G401 (cell line): ENCODE measurements at regions not wholly inside any gene's neighbourhood (a gene's known extent, or its start where the extent isn't known, plus 50 kb on each side); places are given as distances from the start of the nearest gene placed in this dataset.
"Not testable (repeated sequence)": the region's sequence is repeated elsewhere in the genome, so short reads cannot be mapped to it uniquely, and the experiment has no call there.

ENCODE experiments used
- DNase-seq: peaks from one replicate; pipeline ENCODE4 v3.0.0-alpha.2; 2015; ENCODE audit warnings: low spot score
- in situ Hi-C: cut with HindIII; loops from 2 replicates; pipeline ENCODE4 v1.10.0; 2016; ENCODE audit warnings: low sequenced_read_pairs, mixed read lengths

DNA sequence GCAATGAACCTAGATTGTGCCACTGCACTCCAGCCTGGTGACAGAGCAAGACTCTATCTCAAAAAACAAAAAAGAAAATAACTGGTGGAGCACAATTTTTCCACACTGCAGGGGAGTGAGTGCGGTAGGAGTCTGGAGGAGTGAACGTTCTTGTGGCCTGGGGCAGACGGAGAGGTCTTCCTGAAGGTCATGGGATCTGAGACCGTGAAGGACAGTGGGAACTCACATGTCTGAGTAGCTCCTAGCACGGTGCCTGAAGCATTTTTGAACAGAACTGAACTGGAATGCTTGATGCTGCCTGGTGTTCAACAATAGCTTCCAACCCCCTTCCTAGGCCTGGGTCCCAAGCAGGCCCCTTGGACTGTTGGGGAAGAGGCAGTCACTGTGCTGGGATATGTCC lies 84.3 kb upstream of the PODXL start:
- in situ Hi-C loops = no loop called here
- no peak for DNase-seq

DNA sequence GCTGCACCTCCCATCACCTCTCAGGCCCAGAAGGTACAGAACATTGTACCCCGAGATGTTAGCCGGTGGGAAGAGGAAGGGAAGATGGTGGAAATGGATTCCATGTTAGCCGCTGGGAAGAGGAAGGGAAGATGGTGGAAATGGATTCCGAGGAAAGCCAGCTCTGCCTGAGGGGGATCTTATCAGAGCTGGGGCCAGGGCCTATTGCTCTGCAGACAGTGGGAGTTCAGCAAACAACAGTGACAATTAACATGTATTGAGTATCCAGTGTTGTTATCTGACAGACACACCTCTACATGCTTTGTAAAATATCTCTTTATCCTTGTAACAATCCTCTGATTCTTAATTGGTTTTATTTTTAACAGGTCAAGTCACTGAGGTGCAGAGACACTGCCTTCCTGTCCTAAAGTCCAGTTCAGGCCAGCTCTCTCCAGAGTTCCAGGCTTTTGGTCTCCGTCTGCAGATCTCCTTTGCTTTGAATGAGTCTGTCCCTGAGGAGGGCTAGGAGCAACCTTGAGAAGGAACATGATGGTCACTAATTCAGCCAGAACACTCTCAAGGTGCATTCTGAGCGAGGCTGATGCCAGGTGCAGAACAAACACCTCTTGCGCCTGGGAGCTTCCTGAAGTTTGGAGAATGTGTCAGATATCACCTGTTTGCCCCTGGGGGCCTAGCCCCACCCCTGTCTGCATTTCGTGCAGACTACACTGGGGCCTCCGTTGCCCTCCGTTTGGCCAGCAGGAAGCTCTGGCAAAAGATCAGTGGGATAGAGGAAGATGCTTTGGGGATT lies 82.4 kb upstream of the PODXL start:
- DNase-seq = no peak

DNA sequence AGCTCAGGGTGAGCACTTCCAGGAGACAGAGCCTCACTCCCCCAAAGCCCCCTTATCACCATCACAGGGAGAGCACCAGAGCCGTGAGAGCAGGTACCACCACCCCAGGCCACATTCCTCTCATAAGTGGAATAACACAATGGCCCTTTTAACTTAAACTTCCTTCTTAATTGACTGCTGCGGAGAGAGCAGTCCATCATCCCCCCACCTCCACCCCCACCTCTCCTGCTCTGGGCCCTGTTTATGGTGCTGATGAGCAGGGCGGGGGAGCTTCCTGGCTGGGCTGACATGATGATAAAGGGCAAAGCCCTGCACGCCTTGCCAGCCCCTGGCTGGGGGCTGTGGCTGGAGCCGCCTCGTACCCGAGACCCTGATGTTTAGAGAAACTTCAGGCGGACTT lies 81.4 kb upstream of the PODXL start:
- DNase-seq = no peak
- in situ Hi-C loops = no loop called here

More for the DNA sequence above, 82.4 kb upstream of the PODXL start:
- in situ Hi-C loops = no loop called here

- no peak for DNase-seq
- in situ Hi-C loops = no loop called here
These were observed 79.7 kb upstream of the PODXL start for GRCh38 chr7:131636092-131636491.

DNA sequence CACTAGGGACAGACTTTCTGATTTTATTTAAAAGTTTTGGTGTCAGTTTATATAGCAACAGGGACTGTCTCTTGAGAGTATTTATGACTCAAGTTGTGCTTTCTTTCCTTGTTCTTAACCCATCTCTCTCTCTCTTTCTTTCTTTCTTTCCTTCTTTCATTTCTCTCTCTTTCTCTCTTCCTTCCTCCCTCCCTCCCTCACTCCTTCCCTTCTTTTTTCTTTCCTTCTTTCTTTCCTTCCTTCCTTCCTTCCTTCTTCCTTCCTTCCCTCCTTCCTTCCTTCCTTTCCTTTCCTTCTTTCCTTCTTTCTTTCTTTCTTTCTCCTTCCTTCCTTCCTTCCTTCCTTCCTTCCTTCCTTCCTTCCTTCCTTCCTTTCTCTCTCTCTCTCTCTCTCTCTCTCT lies 77.8 kb upstream of the PODXL start:
- DNase-seq, in situ Hi-C loops: not testable (repeated sequence)

GRCh38 chr7:131633342-131633843 lies 77.0 kb upstream of the PODXL start:
- in situ Hi-C loops = no loop called here
- no peak for DNase-seq

GRCh38 chr7:131630427-131630826 lies 74.0 kb upstream of the PODXL start:
- in situ Hi-C loops = no loop called here
- DNase-seq = no peak

- in situ Hi-C loops = no loop called here
- DNase-seq = no peak
These were observed 72.9 kb upstream of the PODXL start for GRCh38 chr7:131629217-131629882.

GRCh38 chr7:131628634-131629033 lies 72.2 kb upstream of the PODXL start:
- no peak for DNase-seq
- in situ Hi-C loops = no loop called here

DNA sequence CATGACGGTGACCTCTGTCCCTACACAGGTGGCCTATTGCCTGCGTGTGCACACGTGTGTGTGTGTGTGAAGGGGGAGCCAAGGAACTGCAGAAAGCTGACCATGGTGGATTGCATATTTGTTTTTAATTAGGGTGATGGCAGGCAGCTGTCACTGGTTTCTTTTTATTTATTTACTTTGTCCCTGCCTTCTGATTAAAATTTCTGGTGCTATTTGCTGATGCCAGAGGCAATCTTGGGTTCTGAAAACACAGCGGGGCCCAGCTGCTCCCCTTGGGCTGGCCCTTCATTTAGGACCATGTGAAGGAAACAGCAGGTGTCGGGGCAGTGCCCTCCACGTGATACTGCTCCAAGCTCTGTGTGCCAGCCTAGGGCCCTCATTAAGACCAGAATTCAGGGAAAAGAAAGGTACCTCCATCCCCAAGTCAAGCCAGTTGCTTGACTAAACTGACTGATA lies 71.3 kb upstream of the PODXL start:
- DNase-seq = no peak
- in situ Hi-C loops = no loop called here

GRCh38 chr7:131626643-131627042 lies 70.2 kb upstream of the PODXL start:
- in situ Hi-C loops = no loop called here
- DNase-seq = no peak

GRCh38 chr7:131625817-131626372 lies 69.5 kb upstream of the PODXL start:
- DNase-seq = no peak
- in situ Hi-C loops = no loop called here

GRCh38 chr7:131625345-131625744 lies 68.9 kb upstream of the PODXL start:
- in situ Hi-C loops, DNase-seq: not testable (repeated sequence)

GRCh38 chr7:131624536-131624935 lies 68.1 kb upstream of the PODXL start:
- no peak for DNase-seq
- in situ Hi-C loops = no loop called here

GRCh38 chr7:131623154-131623553 lies 66.7 kb upstream of the PODXL start:
- DNase-seq = no peak
- in situ Hi-C loops = no loop called here

DNA sequence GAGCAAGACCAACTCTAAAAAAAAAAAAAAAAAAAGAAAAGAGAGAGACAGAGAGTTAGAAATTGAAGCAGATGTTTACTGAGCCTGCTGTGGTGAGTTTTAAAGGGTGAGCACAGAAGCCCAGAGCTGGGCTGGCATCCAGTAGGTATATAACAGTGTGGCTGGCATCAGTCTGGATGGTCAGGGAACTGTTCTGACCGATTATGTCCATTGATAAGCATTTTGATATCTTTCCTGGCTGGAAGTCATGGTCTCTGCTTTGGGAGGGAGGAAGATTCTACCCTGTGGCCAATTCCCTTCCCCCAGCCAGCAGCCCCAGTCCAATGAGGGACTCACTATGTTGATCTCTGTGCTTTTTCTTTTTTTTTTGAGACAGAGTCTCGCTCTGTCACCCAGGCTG lies 65.2 kb upstream of the PODXL start:
- in situ Hi-C loops = no loop called here
- no peak for DNase-seq

- in situ Hi-C loops = no loop called here
- DNase-seq = no peak
These were observed 64.5 kb upstream of the PODXL start for GRCh38 chr7:131620673-131621609.

DNA sequence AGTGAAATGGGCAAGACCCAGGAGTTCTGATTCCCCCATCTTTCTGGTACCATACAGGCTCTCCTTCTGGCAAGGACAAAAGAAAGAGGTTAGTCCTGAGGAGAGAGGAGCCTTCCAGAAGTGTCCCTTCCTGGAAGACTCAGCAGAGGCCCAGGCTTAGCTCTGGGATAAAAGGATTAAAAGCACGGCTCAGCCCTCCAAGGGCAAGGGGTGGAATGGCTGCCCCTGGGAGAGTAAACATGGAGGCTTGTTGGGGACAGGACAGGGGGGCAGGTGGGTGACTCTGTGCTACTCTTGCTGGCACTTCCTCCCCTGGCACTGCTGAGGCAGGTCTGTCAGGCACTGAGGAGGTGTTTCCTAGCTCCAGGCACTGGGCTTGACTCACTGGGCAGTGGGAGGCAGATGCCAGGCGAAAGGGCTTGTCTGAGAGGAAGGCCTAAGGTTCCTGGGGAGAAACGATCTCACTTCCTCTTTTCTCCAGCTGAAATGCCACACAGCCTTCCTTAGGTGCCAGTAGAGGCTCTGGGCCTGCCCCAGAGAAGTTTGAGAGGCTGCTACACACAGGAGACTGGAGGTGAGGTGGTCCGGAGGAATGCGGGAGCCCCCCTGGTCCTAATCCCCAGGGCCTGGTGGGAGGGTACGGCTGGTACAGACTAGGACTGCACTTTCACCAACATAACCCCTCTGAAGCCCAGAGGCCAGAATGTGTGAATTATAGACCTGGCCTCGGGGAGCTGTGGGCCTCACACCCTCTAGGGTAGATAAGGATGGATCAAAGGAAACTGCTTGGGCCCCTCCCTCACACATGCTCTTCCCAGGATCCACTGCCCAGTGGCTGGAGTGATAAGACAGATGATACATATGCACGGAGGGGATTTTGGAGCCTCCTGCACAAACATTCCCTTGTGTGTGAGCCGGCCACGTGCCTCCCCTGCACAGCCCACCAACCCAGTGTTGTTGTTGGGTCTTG lies 63.2 kb upstream of the PODXL start:
- in situ Hi-C loops = no loop called here

More for the DNA sequence above, 63.2 kb upstream of the PODXL start:
- DNase-seq = no peak
